ENCODE measurements at regions not wholly inside any gene's neighbourhood (a gene's known extent, or its start where the extent isn't known, plus 50 kb on each side); places are given as distances from the start of the nearest gene placed in this dataset.

DNA sequence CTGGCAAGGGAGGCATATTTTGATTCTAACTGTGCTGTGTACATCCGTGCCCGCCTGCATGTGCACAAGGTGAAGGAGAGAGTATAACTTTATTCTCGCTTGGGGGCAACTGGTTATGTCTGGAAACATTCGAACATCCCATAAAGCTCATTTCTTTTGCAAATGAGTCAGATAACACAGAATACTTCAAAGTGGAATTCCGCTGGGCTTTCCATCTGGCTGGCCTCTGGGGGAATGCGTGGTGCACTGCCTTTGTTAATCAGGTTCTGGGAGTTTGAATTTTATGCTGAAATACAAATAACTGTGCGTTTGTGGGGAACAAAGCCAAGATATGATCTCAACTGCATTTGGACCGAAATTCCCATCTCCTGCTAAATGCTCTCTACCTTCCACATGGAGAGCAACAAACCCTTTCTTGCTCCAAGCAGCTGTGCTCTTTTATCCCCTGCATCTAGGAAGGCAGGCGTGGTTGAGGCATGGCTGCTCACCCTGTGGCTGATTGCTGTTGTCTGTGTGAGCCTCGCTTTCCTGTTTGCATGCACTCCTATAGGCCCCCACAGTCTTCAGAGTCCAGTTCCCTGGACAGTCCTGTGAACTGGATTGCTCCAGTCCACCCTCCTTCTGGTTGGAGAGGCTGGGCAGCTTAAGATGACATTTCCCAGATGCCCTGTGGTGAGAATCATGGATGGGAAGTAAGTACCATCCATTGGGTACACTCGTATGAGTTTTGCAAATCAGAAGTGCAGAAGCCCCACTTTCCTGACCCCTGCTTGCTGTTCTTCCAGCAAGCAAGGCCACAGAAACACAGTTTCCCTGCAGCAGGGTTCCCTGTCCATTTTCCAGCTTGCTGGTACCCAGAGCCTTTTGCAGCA is 82.9 kb upstream of the ALDH1B1 start:
- Histone ChIP-seq H3K9me3 (ENCODE audit: control insufficient read depth, insufficient read depth, low read depth, low read length) (no peaks in the 10 kb centered on the region), H3K36me3 (ENCODE audit: control insufficient read depth, insufficient read depth, low read length) (no peaks in the 10 kb centered on the region), H3K4me2 (ENCODE audit: extremely low read depth, insufficient read depth, low read length) (no peak overlapping the region), H3K27ac (ENCODE audit: insufficient read depth, low read length) (no peak overlapping the region), H3K27me3 (ENCODE audit: control insufficient read depth, insufficient read depth, low read length) (peaks cover 9% of the 10 kb centered on the region), H3K9ac (ENCODE audit: insufficient read depth, low read length) (no peak overlapping the region), H3K79me2 (ENCODE audit: control insufficient read depth, insufficient read depth, low read length) (no peaks in the 10 kb centered on the region), H2AFZ (ENCODE audit: low read length) (no peak overlapping the region), H4K20me1 (ENCODE audit: control insufficient read depth, extremely low read depth, insufficient read depth, low read length) (no peaks in the 10 kb centered on the region), H3K4me1 (ENCODE audit: control insufficient read depth, extremely low read depth, insufficient read depth, low read length) (no peaks in the 10 kb centered on the region), H3K4me3 (replicated peaks in 1 of 4; ENCODE audit: control extremely low read depth in 1 of 4, insufficient read depth in 1 of 4, low read depth in 3 of 4, low read length in 4 of 4) (no peak overlapping the region)
- TF ChIP-seq CTCF (conservative IDR thresholded peaks at IDR 0.05 in 1 of 2, IDR thresholded peaks at IDR 0.05 in 1 of 2; ENCODE audit: low read depth in 1 of 2, low read length in 2 of 2) (no peak), EZH2 (IDR thresholded peaks at IDR 0.05; ENCODE audit: low read length, missing control alignments) (no peak)
- DNase-seq (ENCODE audit: low read depth in 2 of 2): peak in 1 of 2 donors; percentile 78

DNA sequence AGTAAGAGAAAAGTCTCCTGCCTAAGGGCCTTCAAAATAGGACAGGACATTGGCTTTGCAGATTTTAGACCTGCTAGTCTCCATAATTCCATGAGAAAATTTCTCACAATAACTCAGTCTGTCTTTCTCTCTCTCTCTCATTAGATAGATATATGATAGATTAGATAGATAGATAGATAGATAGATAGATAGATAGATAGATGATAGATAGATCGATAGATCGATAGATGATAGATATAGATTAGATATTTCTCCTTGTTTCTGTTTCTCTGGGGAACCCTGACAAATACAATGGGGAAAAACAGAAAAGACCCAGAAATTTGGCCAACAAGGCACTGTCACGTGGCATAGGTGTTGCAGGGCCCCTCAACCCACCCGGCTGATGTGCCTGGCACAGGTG is 84.4 kb upstream of the ALDH1B1 start:
- no peak overlapping the region for H3K27ac ChIP-seq (ENCODE audit: insufficient read depth, low read length)
- no peak for TF ChIP-seq EZH2 (IDR thresholded peaks at IDR 0.05; ENCODE audit: low read length, missing control alignments)
- H2AFZ ChIP-seq (ENCODE audit: low read length): no peak overlapping the region
- no peaks in the 10 kb centered on the region for H3K9me3 ChIP-seq (ENCODE audit: control insufficient read depth, insufficient read depth, low read depth, low read length)
- no peaks in the 10 kb centered on the region for H4K20me1 ChIP-seq (ENCODE audit: control insufficient read depth, extremely low read depth, insufficient read depth, low read length)
- H3K4me2 ChIP-seq (ENCODE audit: extremely low read depth, insufficient read depth, low read length): no peak overlapping the region
- peaks cover 9% of the 10 kb centered on the region for H3K27me3 ChIP-seq (ENCODE audit: control insufficient read depth, insufficient read depth, low read length)
- no peak for DNase-seq (ENCODE audit: low read depth in 2 of 2)
- H3K4me1 ChIP-seq (ENCODE audit: control insufficient read depth, extremely low read depth, insufficient read depth, low read length): no peaks in the 10 kb centered on the region
- no peak overlapping the region for H3K4me3 ChIP-seq (replicated peaks in 1 of 4; ENCODE audit: control extremely low read depth in 1 of 4, insufficient read depth in 1 of 4, low read depth in 3 of 4, low read length in 4 of 4)
- no peaks in the 10 kb centered on the region for H3K36me3 ChIP-seq (ENCODE audit: control insufficient read depth, insufficient read depth, low read length)
- H3K9ac ChIP-seq (ENCODE audit: insufficient read depth, low read length): no peak overlapping the region
- H3K79me2 ChIP-seq (ENCODE audit: control insufficient read depth, insufficient read depth, low read length): no peaks in the 10 kb centered on the region

DNA sequence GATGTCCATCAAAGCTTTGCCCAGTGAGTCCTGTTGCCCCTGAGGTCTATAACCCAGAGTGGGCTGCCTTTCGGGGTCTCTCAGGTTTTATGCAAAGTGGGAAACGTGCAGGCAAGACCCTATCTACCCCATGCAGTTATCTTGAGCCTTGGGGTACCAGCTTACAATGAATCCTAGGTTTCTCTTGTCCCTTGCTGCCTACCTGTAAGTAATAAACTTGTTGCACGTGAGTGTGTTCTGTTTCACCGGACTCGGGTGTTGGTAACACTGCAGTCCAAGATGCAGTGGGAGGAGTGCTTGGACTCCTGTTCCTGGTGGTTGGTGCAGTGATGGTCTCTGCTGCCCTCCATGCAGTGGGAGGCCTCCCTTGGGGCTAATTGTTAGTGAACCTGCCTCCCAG is 85.6 kb upstream of the ALDH1B1 start:
- no peaks in the 10 kb centered on the region for H3K79me2 ChIP-seq (ENCODE audit: control insufficient read depth, insufficient read depth, low read length)
- H2AFZ ChIP-seq (ENCODE audit: low read length): no peak overlapping the region
- DNase-seq (ENCODE audit: low read depth in 2 of 2): no peak
- no peaks in the 10 kb centered on the region for H3K4me1 ChIP-seq (ENCODE audit: control insufficient read depth, extremely low read depth, insufficient read depth, low read length)
- no peak for TF ChIP-seq CTCF (conservative IDR thresholded peaks at IDR 0.05 in 1 of 2, IDR thresholded peaks at IDR 0.05 in 1 of 2; ENCODE audit: low read depth in 1 of 2, low read length in 2 of 2)
- no peak for TF ChIP-seq EZH2 (IDR thresholded peaks at IDR 0.05; ENCODE audit: low read length, missing control alignments)
- no peak overlapping the region for H3K27ac ChIP-seq (ENCODE audit: insufficient read depth, low read length)
- H3K4me3 ChIP-seq (replicated peaks in 1 of 4; ENCODE audit: control extremely low read depth in 1 of 4, insufficient read depth in 1 of 4, low read depth in 3 of 4, low read length in 4 of 4): no peak overlapping the region
- H4K20me1 ChIP-seq (ENCODE audit: control insufficient read depth, extremely low read depth, insufficient read depth, low read length): no peaks in the 10 kb centered on the region
- H3K9ac ChIP-seq (ENCODE audit: insufficient read depth, low read length): no peak overlapping the region
- peaks cover 8% of the 10 kb centered on the region for H3K27me3 ChIP-seq (ENCODE audit: control insufficient read depth, insufficient read depth, low read length)
- H3K4me2 ChIP-seq (ENCODE audit: extremely low read depth, insufficient read depth, low read length): no peak overlapping the region
- no peaks in the 10 kb centered on the region for H3K9me3 ChIP-seq (ENCODE audit: control insufficient read depth, insufficient read depth, low read depth, low read length)
- H3K36me3 ChIP-seq (ENCODE audit: control insufficient read depth, insufficient read depth, low read length): no peaks in the 10 kb centered on the region
